Activated CD8-positive, alpha-beta memory T cell treated with anti-CD3 and anti-CD28 coated beads for 4 hours (primary cell): ENCODE measurements at regions not wholly inside any gene's neighbourhood (a gene's known extent, or its start where the extent isn't known, plus 50 kb on each side); places are given as distances from the start of the nearest gene placed in this dataset.

Source experiments
- DNase-seq, 2 donors: peaks; one replicate each; pipeline ENCODE4 v3.0.0-alpha.2; 2020; ENCODE audit warnings: low read depth in 2 of 2

GRCh38 chr15:62691008-62691407, 351.5 kb upstream of the TPM1 start:
- no peak for DNase-seq

GRCh38 chr15:62697636-62698035, 344.9 kb upstream of the TPM1 start:
- no peak for DNase-seq

- DNase-seq, result no peak
Observed at GRCh38 chr15:62698646-62699045, 343.9 kb upstream of the TPM1 start.

DNA sequence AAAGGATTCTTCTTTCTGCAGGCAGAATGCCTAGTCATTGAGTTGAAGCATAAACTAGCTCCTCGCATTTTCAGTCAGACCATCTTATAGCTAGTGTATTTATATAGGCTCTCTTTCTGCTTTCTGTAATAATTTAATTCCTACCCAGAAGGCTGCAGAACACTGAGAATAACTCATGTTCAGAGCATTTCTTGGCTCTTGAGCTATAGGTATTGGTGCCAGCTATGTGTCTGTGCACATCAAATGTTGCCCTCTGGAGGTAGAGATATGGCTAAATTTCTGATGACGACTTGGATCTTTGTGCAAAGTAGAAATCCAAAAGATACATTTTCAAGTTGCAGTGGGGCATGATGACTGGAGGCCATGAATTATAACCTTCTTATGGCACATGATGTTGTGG, 336.2 kb upstream of the TPM1 start:
- no peak for DNase-seq

- DNase-seq, result no peak
Observed at GRCh38 chr15:62708470-62708869, 334.1 kb upstream of the TPM1 start.

GRCh38 chr15:62709261-62709660, 333.3 kb upstream of the TPM1 start:
- DNase-seq, result no peak

DNA sequence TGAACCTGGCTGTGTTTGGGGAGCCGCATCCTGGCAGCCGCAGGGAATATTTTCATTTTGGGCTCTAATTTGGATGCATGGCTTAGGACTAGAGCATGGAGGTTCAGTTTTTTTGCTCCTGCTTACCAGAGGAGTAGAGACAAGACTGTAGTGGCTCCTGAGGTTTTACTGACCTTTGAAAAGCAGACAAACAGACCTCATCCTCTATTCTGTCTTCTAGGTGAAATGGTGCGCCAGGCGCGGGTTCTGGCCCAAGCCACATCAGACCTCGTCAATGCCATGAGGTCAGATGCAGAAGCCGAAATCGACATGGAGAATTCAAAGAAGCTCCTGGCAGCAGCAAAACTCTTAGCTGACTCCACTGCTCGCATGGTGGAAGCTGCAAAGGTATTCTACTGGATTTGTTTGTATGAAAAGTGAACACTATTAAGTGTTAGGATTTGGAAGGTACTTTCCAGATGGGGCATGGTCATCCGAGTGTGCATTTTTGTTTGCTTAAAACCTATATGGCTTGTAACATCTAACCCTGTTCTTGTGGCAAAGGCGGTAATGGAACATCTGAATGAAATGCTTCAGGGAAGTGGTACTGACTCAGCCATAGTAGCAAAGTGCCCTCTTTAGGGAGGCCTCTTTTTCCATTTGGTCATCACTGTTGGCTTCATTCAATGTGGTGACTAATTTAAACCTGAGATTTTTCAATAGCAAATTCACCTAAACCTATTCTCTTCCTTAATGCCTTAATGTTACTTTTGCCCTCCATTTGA, 330.7 kb upstream of the TPM1 start:
- DNase-seq, result no peak

GRCh38 chr15:62712455-62712839, 330.1 kb upstream of the TPM1 start:
- DNase-seq, result no peak

GRCh38 chr15:62715946-62716345, 326.6 kb upstream of the TPM1 start:
- no peak for DNase-seq

DNA sequence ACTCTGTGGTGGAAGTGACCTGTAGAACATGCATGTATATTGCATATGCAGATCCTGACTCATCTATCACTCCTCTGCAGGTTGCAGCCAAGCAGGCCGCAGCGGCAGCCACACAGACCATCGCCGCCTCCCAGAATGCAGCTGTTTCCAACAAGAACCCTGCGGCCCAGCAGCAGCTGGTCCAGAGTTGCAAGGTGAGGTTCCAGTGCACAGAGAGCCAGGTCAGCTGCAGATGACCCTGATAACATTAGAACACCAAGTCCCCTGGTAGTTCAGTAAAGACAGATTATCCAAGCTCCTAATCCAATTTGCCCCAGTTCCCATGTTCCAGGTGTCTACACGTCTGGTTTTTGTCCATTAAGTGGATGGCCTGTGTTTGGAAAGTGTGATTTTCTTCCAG, 325.1 kb upstream of the TPM1 start:
- DNase-seq, result no peak

GRCh38 chr15:62719316-62719715, 323.2 kb upstream of the TPM1 start:
- DNase-seq, result no peak

GRCh38 chr15:62722237-62722636, 320.3 kb upstream of the TPM1 start:
- DNase-seq, result no peak

DNA sequence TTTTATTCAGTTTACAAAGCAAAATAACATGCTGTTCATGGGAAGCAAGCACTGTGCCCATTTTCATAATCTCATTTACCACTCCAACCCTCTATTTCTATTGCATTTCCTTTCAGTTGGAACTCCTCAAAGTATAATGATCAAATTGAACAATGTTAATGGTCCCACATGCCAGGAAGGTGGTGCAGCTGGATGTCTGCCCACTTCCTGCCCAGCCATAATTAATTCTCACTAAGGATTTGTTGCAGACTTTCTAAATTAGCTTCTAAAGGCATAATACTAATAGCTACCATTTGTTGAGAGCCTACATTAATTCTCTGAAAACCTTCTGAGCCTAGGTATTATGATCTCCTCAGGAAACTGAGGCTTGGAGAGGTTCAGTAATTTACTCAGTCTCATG, 316.1 kb upstream of the TPM1 start:
- DNase-seq, result no peak

GRCh38 chr15:62727501-62727900, 315.0 kb upstream of the TPM1 start:
- no peak for DNase-seq

DNA sequence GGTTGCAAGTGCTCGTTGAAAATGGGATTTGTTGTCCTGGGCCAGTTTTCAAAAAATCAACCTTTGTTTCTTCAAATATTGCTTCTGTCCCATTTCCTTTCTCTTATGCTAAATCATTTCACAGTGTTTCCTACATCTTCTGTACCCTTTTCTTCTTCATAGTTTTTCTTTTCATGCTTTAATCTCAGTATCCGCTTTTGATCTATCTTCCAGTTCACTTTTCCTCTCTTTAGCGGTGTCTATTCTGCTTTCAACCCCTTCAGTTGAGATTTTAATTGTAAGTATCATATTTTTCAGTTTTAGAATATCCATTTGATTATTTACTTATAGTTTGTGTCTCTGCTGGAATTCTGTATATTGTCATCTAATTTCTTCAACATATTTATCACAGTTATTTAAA, 311.7 kb upstream of the TPM1 start:
- no peak for DNase-seq

DNA sequence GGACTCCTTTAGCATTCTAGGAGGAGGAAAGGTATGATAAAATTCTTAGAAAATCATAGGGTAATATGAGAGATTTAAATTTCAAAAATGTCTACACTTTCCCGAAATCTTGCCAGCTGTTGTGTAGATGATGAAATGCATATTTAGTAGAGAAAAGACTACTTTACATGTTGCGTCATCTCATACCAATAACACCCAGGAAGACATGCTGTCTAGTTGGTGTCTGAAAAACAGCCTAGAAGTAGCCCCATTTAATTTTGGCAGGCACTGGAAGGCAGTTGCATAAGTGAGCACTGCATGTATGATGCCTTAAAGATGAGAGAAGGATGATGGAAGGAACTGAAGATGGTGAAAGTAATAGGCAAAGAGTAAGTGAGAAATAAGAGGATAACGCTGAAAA, 310.5 kb upstream of the TPM1 start:
- DNase-seq, result no peak

DNA sequence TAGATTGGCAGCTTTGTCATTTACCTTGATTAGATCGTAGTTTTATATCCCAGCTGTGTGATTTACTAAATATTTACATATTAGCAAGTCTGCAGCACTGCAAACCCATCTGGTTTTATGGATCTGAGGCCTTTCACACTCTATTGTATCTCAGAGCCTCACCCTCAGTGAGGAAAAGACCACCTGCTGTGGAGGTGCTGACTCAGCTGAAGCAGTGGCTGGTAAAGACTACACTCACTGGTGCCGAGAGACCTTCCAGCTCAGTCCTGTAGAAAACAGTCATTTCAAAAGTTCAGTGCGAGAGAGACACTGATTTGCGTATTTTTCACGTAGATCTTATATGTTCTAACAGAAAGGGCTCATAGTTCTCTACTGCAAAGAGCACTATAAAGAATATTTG, 307.8 kb upstream of the TPM1 start:
- DNase-seq, result no peak

GRCh38 chr15:62736756-62737155, 305.8 kb upstream of the TPM1 start:
- no peak for DNase-seq

GRCh38 chr15:62737551-62737950, 305.0 kb upstream of the TPM1 start:
- DNase-seq, result no peak

DNA sequence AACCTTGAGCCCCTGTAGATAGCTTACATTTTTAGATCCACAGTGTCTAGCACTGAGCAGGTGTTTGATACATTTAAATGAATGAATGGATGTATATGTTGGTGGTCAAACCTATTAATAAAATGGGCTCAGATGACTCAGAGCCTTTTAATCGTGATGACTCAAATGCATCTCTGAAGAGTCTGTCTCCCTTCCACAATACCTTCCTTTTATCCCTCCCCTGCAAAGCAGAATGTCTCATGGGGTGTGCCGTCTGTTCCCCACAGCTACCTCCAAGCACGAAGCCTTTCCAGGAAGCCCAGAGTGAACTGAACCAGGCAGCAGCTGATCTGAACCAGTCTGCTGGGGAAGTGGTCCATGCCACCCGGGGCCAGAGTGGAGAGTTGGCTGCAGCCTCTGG, 303.5 kb upstream of the TPM1 start:
- DNase-seq, result no peak

DNA sequence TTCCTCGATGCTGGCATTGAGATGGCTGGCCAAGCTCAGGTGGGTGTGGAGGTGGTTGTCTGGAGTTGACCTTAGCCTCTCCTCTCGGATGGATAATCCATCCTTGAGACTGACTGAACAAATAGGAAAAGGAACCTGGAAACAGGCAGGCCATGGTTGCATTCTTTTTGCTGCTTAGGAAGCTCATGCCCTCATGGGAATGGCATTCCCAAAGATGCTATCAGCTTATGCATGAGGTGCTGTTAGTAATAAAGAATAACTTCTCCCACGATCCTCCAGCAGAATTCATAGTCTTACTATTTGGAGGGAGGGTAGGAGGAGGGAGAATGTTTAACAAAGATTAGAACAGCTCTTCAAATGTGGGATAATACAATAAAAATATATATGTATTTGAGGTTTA, 303.0 kb upstream of the TPM1 start:
- no peak for DNase-seq

DNA sequence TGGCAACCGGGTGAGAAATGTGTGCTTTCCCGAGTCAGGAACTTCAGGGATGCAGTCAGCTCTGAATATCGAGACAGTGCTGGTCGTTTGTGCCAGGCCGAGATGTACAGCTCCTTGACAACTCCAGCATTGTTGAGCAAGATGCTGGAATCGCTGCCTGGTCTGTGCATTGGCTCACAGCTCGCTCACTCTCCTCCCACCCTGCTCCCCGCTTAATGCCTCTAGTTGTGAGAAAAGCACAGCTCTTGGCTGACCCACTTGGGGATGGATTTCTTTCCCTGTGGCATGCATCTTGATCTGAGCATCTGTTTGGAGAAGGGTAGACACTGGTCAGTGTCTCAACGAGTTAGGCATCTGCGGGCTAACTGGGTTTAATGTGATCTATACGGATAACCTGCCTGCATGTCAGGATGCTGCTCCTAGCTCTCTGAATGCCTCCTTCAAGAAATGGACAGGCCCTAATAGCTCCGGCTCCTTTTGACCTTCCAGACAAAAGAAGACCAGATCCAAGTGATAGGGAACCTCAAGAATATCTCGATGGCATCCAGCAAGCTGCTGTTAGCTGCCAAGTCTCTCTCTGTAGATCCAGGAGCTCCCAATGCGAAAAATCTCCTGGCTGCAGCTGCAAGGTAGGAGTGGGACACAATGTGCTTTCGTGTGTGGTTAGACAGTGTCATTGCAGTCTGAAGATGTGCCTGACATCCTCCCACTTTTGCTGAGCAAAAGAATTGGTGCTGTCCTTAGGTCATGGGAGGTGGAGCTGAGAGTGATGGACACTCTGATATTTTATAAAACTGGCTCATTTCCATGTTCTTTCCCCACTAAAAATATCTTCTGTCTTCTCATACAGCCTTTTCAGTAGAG, 302.2 kb upstream of the TPM1 start:
- DNase-seq, result no peak

DNA sequence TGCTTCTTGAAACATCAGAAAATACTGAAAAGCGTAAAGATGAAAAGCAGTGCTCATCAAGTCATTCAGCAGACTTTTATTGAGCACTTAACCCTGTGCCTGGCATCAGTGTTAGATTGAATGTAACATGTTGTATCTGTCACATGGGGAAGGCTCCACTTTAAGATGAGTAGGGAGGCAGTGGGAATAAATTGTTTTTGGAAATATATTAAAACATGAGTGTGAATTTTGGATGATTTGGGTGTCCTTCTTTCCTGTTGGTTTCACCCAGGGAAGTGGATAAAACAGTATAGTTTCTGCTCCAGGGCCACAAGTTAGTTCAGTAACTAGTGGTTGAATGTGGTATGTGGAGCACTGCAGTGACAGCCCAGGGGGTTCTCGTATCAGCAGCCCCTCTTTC, 301.4 kb upstream of the TPM1 start:
- no peak for DNase-seq
